ENCODE measurements at regions not wholly inside any gene's neighbourhood (a gene's known extent, or its start where the extent isn't known, plus 50 kb on each side); places are given as distances from the start of the nearest gene placed in this dataset.
"Not testable (repeated sequence)": the region's sequence is repeated elsewhere in the genome, so short reads cannot be mapped to it uniquely, and the experiment has no call there.

DNA sequence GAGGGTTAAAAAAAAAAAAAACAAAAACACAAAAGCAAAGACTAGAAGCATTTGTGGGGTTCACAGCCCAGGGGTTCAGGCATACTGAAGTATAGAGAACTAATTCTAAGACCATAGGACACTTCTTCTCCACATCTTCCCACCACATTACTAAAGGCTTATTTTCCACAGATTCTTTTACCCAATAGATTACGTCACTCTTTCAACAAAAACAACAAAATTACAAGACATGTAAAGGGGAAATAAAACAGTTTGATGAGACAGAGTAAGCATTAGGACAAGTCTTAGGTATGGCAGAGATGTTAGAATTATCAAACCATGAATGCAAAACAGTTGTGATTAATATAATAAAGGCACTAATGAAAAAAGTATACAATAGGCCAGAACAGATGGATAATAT, 2013.7 kb downstream of the MRPL39 start:
- DNase-seq (ENCODE audit: low read depth in 2 of 3, low spot score in 2 of 3) = no peak

DNA sequence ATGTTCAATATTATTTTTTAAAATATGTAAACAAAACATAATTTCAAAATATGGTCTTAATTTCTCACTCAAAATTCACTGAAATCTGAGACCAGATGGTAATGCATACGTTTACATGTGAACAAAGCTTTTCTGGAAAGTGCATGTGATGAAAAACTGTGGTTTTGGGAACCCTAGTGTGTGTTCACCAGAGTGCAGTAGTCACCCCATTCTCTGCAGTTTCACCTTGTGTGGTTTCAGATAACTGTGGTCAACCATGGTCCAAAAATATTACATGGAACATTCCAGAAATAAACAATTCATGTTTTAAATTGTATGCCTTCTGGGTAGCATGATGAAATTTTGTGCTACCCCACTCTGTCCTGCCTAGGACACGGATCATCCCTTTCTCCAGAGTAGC, 2021.9 kb downstream of the MRPL39 start:
- DNase-seq (ENCODE audit: low read depth in 2 of 3, low spot score in 2 of 3) = no peak

DNA sequence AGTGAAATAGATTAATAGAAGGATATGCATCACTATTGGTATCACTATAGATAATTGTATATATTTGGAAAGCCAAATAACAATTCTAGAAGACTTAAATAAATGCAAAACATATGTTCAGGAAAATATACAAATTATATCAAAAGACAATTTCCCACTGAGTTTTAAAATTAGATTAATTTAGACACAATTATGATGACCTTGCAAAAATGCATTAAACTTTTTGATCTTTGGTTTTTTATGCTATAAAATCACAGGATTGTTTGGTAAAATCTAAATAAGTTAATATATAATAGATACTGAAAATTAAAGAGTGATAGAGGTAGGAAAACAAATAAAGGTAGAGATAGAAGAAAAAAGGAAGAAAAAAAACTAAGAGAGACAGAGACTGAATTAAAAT, 2027.7 kb downstream of the MRPL39 start:
- DNase-seq (ENCODE audit: low read depth in 2 of 3, low spot score in 2 of 3) = no peak

DNA sequence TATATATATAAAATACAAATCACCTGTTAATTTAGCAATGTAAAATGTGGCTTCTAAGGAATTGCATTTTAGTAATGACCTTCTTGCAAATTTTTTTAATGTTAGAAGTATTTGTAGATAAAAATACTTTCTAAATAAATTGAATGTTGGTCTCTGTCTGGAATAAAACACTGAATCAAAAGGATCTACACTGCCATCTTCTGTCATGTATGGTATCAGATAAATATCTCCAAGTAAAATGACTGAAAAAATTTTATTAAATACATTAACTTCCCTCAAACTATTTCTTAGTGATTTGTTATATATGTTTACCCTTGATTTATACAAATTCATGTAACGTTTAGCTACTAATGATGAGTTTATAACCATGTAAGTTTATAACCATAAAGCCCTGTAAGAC, 2029.3 kb downstream of the MRPL39 start:
- no peak for DNase-seq (ENCODE audit: low read depth in 2 of 3, low spot score in 2 of 3)

DNA sequence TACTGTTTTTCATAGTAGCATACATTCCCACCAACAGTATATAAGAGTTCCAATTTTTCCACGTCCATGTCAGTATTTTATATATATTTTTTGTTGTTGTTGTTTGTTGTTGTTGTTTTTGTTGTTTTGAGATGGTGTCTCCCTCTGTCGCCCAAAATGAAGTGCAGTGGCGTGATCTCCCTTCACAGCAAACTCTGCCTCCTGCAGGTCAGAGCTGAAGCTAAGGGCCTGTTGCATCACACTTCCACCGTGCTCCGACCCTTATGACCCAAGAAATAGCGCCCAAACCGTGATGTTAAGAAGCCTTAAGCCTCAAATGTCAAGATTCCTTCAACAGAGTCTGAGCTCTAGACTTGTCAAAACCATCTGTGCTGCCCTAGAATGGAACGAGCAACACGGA, 2032.3 kb downstream of the MRPL39 start:
- no peak for DNase-seq (ENCODE audit: low read depth in 2 of 3, low spot score in 2 of 3)

DNA sequence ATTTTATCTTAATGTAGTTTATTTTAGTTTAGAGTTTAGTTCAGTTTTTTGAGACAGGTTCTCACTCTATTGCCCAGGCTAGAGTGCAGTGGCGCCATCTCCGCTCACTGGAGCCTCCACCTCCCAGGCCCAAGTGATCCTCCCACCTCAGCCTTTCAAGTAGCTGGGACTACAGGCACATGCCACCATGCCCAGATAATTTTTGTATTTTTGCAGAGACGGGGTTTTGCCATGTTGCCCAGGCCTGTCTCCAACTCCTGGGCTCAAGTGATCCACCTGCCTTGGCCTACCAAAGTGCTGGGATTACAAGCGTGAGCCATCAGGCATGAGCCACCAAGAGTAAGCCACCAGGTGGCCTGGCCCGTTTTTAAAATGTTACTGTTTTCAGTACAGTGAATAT, 2058.4 kb downstream of the MRPL39 start:
- not testable (repeated sequence) for DNase-seq (ENCODE audit: low read depth in 2 of 3, low spot score in 2 of 3)

DNA sequence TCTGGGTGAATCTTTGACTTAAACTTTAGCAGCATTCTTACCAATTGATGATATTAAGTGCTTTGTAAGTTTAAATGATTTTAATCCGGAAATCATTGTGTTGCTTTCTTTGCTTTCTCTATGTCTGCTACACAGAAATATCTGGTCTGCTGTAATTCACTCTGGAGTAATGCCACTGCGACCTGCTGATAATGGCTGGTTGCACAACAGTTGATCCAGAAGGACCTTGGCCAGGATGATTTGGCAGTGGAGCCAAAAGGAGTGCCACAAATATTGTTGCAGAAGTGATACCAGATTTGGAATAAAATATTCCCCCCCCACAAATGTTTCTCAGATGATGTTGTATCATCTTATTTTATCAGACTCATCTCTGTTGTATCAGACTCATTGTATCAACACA, 2063.9 kb downstream of the MRPL39 start:
- DNase-seq (ENCODE audit: low read depth in 2 of 3, low spot score in 2 of 3) = no peak

DNA sequence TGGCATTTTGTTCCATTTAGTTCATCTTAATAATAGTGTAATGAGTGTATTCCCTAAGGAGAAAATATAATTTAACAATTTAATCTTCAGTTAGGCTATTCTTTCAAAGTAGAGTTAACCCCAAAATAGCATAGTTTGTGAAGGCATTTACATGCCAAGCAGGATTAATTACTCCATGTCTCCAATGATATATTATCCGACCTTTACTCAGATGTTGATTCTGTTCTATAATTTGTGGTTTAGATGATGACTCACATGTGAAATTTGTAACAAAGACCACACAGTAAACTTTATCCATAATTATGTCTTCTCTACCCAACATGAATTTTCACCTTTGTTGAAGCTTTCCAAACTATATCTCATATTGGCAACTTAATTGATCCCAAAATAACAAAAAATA, 2065.2 kb downstream of the MRPL39 start:
- no peak for DNase-seq (ENCODE audit: low read depth in 2 of 3, low spot score in 2 of 3)

DNA sequence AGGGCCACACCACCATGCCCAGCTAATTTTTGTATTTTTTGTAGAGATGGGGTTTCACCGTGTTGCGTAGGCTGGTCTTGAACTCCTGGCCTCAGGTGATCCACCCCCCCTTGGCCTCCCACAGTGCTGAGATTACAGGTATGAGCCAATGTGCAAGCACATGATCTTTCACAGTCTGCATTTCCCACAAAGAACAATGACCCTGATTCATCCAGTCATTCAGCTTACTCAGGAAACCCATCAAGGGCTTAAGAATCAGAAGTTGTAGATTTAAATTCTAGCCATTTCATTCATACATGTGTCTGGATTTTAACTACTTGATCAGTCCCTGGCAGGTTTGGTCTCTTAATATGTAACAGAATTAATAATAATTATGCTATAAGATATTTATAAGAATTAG, 2065.7 kb downstream of the MRPL39 start:
- DNase-seq (ENCODE audit: low read depth in 2 of 3, low spot score in 2 of 3) = no peak

DNA sequence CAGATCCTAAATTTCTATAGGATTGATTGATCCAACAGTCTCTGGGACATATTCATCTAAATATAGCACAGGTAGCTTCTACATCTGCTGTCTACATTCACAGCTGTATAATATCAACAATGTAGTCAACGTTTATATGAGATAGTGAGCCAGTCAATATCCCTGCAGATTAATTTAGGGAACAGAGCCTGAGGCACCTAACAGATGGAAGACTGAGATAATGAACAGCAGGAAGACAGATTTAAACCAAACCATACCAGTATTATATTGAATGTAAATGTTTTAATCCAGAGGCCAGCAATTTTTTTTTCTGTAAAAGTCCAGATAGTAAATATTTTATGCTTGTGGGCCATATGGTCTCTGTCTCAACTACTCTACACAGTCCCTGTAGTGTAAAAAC, 2072.4 kb downstream of the MRPL39 start:
- no peak for DNase-seq (ENCODE audit: low read depth in 2 of 3, low spot score in 2 of 3)

DNA sequence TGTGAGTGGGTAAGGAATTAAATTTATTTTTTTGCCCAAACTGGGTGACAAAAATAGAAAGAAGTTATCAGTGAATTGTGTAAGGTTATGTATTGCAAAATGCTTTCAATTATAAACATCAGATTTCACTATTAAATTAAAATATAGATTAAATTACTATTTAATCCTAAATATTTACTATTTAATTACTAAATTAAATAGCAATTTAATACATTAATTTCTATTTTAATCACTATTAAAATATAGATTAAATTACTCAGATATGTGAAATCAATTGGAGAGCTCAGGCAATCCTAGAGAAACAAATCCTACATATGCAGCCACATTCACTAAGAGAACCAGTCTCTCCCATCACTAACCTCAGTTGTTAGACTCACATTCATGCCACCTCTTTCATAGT, 2075.8 kb downstream of the MRPL39 start:
- no peak for DNase-seq (ENCODE audit: low read depth in 2 of 3, low spot score in 2 of 3)

DNA sequence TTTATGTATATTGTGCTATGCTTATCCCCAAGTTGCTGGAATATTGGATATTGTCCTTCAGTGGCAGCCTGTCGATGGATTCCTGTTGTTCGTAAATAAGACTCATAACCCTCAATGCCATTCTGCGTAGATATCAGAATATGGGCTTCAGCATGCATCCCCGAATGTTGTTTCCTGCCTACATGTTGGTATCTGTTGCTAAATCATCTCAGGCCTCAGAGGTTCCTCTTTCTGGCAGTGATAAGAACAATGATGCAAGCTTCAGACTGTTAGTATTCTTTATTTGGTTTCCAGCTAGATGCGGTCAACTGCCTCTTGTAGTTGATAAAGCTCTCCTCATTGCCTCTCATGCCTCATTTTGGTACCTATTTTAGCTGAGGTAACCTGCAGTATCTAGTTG, 2082.6 kb downstream of the MRPL39 start:
- DNase-seq (ENCODE audit: low read depth in 2 of 3, low spot score in 2 of 3) = peak in 1 of 3 donors; percentile 1

DNA sequence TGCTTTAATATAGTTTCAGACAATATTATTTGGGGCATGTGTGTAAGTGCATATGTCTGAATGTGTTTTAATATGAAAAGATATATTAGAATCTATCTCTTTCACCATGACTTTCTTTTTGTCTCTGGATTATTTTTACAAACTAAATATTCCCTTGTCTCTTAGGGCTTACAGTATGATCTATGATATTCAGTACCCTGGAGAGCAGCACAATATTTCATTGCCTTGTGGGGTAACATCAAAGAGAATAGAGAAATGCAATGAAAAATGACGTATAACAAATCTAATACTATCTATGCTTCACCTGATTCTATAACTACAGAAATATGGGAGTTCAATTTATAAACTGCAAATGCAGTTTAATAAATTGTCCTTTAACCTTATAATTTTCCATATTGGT, 2084.5 kb downstream of the MRPL39 start:
- DNase-seq (ENCODE audit: low read depth in 2 of 3, low spot score in 2 of 3) = no peak

DNA sequence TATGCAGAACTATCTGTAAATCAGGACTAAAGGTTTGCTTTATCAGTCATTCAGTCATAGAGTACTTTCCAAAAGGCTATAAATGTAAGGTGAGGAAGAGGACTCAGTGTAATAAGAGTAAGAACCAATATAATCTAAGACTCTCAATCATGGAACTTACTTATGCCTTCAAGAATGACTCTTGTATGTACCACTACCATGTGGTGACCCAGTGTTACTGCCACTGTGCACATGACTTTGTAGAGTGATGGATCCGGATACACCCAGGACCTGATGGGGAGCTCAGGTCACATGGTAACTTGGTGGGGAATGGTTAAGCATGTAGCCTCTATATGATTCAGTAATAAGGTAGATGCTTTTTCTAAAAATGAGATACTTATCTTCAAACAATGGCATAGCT, 2099.8 kb downstream of the MRPL39 start:
- no peak for DNase-seq (ENCODE audit: low read depth in 2 of 3, low spot score in 2 of 3)

DNA sequence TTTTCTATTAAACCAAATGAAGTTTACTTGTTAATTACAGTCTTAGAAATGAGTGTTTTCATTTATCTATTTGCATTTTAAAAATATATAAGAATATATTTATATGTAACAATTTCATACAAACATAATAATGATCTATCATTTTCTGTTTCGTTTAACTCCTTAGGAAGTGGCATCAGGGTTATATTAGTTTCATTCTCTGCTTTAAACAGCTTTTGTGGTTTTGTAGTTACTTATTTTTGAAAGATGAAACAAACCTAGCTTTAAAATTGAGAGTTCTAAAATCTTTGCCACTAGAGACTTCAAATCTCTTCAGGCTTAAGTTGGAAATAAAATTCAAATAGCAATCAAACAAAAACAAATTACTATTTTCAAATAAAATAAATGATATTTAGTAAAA, 2110.6 kb downstream of the MRPL39 start:
- DNase-seq (ENCODE audit: low read depth in 2 of 3, low spot score in 2 of 3) = no peak

DNA sequence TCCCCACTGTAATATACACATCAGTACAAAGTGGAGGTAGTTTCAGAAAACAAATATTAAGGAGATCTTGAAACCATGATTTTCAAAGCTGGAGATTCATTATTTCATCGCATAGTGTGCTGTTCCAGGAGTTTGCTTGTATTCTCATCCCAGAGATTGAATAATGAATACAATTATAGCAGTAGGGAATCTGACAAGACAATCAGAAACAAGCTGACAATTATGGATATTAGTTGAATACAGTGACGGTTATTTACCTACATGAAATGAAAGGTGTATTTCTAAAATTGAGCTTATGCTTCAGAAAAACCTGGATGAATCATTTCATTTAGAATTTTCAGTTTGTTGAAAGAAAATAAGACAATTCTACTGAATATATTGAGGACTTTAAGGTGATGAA, 2119.0 kb downstream of the MRPL39 start:
- no peak for DNase-seq (ENCODE audit: low read depth in 2 of 3, low spot score in 2 of 3)

DNA sequence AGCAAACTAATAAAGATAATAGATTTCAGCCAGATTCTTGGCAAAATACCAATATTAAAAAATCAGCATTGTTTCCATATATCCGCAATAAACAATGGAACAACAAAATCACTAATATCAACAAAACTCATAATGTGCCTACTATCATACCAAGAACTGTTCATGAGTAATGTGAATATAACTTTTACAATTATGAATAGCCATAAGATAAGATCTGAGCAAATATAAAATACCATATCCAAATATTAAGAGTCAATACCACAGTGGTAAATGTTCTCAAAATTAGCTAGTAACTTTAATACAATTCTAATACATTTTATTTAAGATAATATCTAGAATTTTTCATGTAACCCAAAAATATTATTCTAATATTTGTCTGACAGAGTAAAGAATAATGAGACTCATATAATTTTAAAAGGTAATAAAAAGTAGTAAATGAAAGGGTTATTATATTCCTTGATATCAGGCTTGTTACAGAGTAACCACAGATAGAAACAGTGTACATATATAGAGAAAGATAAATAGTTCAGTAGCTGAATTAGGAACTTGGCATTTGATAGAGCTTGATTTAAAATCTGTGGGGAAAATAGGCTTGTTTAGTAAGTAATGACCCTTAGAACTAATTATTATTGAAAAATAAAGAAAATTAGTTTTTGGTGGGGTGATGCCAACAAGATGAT, 2126.6 kb downstream of the MRPL39 start:
- DNase-seq (ENCODE audit: low read depth in 2 of 3, low spot score in 2 of 3) = no peak

DNA sequence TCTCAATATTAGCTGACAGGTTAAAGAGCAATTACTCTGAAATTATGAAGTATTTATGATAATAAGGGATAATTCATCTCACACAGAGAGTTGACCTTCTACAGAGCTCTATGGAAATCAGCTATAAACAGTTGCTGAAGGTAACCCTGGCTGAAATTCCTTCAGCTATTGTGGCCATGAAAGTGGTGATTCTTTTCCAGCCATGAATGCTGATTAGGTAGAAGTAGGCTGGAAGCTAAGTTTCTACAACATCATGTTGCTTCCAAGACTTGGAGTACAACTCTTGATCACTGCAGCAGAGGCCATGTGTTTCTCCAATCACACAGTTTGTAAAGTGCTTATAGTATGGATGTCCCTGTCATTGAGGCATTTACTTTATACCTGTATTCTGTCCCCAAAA, 2128.9 kb downstream of the MRPL39 start:
- DNase-seq (ENCODE audit: low read depth in 2 of 3, low spot score in 2 of 3) = no peak

DNA sequence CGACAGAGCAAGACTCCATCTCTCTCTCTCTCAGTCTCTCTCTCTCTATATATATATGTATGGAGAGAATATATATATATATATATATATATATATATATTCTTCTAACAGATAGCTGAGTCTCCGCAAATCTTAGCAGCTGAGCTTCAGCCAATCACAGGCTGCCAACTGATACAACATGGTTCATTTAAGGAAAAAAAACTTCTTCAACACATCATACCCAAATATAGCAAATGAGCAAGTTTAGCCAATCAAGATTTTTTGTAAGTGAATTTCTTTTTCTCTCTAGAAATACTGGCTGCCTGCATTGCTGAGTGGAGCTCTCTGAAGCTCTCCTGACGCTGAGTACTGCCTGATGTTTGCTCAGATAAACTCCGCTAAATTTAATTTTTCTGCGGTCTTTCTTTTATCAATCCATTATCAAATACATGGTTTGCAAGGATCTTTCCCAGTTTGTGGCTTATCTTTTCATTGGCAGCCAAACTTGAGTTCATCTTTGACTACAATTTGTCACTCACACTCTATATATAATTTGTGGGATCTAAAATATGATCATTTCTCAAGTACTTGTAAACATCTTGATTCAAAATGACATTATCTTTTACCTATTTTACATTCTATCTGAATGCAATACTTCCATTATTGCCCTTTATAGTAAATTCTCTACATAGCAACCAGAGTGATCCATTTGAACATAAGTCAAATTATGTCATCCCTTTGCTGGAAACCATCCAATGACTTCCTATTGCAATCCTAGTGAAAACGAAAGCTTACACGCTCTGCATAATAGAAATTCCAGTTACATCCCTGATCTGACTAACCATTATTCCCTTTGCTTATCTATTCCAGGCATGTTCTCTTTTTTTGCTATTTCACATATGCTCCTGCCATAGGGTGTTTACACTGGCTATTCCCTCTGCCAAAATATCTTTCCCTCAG, 2131.7 kb downstream of the MRPL39 start:
- no peak for DNase-seq (ENCODE audit: low read depth in 2 of 3, low spot score in 2 of 3)

DNA sequence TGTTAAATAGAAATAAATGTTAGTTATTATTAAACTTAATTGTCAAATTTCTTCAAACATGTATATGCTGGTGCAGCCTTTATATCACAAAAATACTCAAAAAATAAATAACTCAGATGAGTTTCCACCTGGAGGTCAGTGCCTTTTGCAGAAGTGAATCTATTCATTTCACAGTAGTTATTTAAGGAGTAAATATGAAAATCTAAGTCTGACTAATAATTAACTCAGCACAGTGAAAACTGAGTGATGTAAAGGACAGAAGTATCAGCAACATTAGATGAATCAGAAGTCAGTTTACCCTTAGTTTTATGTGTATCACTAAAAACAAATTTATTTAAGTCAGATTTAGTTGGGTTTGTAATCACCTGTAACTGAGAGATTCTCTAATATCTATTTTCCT, 2135.4 kb downstream of the MRPL39 start:
- no peak for DNase-seq (ENCODE audit: low read depth in 2 of 3, low spot score in 2 of 3)

DNA sequence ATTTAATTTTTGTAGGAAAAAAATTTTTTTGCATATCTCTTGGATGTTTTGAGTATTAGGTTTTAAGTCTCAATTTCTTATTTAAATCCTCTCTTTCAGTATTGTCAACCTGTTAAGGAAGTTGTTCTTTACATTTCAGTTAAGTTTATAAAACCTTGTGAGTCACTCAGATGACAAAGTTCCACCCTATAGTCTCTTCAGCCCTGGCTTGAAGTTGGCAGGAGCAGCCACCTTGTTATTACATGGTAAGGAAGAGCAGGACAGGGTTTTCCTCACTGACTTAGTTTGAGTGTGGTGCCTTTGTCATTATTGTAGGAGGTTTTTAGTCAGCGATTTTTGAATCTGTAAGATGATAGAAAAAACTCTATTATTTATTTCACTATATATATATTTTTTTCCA, 2143.9 kb downstream of the MRPL39 start:
- DNase-seq (ENCODE audit: low read depth in 2 of 3, low spot score in 2 of 3) = no peak

DNA sequence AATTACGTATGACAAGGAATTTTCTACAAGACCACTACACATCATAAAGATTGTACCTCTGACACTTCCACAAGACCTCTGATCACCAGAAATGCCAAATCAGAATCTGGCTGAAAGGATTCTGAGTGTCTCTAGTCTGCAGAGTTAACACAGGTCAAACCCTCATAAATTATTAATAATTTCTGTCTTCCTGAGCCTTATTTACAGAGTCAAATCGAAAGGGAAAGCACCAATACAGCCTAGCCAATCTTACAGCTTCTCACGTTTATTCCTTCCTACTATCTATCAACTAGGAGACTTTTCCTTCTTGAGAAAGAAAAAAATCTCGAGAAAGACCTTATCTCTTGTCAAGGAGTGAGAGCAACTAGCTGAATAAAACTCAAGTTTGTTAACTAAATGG, 2151.6 kb downstream of the MRPL39 start:
- no peak for DNase-seq (ENCODE audit: low read depth in 2 of 3, low spot score in 2 of 3)
